ENCODE measurements at regions not wholly inside any gene's neighbourhood (a gene's known extent, or its start where the extent isn't known, plus 50 kb on each side); places are given as distances from the start of the nearest gene placed in this dataset.

GRCh38 chr5:167889276-167889675, 402.2 kb upstream of the WWC1 start:
- in situ Hi-C loops (cut with MboI; ENCODE audit: low pct_unique_long_range_greater_than_20kb, low sequenced_read_pairs, unreplicated experiment) = no loop called here
- no peak for DNase-seq (ENCODE audit: low spot score)
- no peak for TF ChIP-seq CTCF (IDR thresholded peaks at IDR 0.05; ENCODE audit: extremely low read depth, insufficient read depth, missing control alignments)

GRCh38 chr5:167892352-167893115, 398.9 kb upstream of the WWC1 start:
- TF ChIP-seq CTCF (IDR thresholded peaks at IDR 0.05; ENCODE audit: extremely low read depth, insufficient read depth, missing control alignments) = no peak
- DNase-seq (ENCODE audit: low spot score) = no peak
- in situ Hi-C loops (cut with MboI; ENCODE audit: low pct_unique_long_range_greater_than_20kb, low sequenced_read_pairs, unreplicated experiment) = no loop called here

DNA sequence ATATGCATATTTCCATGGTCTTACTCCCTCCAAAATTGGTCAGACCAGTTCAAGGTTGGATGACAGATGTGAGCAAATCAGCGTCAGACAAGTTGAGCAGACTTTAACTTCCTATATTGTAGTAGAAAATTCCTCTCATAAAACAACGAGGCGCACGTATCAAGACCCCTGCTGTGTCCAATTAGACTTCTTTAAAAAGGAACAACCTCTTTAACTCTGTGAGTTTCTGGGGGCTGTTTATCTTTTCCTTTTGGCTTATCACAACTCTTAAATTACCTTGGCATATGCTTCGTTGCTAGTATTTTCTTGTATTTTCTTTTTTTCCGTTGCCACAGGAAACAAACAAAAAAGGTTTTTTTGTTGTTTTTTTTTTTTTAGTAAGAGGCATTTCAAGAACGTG, 398.2 kb upstream of the WWC1 start:
- no peak for TF ChIP-seq CTCF (IDR thresholded peaks at IDR 0.05; ENCODE audit: extremely low read depth, insufficient read depth, missing control alignments)
- in situ Hi-C loops (cut with MboI; ENCODE audit: low pct_unique_long_range_greater_than_20kb, low sequenced_read_pairs, unreplicated experiment) = no loop called here
- DNase-seq (ENCODE audit: low spot score) = no peak

GRCh38 chr5:167894631-167895472, 396.6 kb upstream of the WWC1 start:
- no peak for DNase-seq (ENCODE audit: low spot score)
- in situ Hi-C loops (cut with MboI; ENCODE audit: low pct_unique_long_range_greater_than_20kb, low sequenced_read_pairs, unreplicated experiment) = no loop called here
- no peak for TF ChIP-seq CTCF (IDR thresholded peaks at IDR 0.05; ENCODE audit: extremely low read depth, insufficient read depth, missing control alignments)

DNA sequence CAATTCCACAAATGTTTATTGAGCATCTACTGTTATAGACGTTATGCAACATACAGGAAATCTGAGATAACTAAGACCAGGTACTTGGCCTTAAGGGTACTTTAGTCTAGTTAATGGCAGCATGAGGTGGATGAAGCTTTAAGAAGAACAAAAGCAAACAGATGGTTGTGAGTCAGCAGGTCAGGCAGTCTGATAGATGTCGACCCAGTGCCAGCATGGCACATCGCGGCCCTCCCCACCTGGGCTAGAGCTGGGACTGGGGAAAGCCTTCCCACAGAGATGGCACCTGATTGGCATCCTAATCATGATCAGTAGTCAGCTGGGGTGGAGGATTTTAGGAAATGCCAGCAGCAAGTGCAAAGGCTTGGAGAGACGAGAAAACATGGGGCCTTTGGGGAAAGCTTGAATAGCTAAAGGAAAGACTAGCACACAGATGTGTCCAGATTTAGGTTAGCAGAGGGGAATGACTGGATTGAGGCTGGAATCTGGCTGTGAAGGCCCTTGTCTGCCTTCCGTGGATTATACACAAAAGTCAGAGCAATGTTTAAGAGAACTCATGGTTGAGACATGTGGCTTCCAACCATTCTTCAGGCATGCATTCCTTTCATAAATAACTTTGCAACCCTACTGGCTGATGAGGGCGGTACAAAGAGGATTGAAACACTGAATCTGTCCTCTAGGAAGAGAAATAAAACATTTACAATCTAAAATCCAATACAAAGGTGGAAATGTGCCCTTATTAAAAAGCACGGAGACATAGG, 395.4 kb upstream of the WWC1 start:
- TF ChIP-seq CTCF (IDR thresholded peaks at IDR 0.05; ENCODE audit: extremely low read depth, insufficient read depth, missing control alignments) = no peak
- DNase-seq (ENCODE audit: low spot score) = no peak
- in situ Hi-C loops (cut with MboI; ENCODE audit: low pct_unique_long_range_greater_than_20kb, low sequenced_read_pairs, unreplicated experiment) = no loop called here

DNA sequence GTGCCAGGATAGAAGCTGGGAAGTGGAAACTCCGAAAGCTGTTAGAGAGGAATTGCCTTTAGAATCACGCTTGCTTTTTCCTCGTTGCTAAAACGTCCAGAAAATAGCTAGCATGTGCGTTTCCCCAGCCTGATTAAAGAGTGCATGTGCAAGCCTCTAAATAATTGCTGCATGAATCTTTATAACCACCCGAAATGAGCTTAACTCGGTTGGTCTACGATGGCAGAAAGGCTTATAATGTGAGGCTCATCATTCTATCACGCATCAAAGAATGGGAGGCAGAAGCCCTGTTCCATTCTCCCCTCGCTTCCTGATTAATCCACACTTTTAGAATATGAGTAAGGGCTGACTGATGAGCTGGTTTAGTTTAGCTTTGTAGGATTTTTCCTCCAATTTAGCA, 394.6 kb upstream of the WWC1 start:
- DNase-seq (ENCODE audit: low spot score) = no peak
- TF ChIP-seq CTCF (IDR thresholded peaks at IDR 0.05; ENCODE audit: extremely low read depth, insufficient read depth, missing control alignments) = no peak
- in situ Hi-C loops (cut with MboI; ENCODE audit: low pct_unique_long_range_greater_than_20kb, low sequenced_read_pairs, unreplicated experiment) = no loop called here
